HG03196 (cell line): ENCODE measurements at regions not wholly inside any gene's neighbourhood (a gene's known extent, or its start where the extent isn't known, plus 50 kb on each side); places are given as distances from the start of the nearest gene placed in this dataset.

Experiments used
- ATAC-seq: cut with Tn5 transposase; IDR thresholded peaks from one replicate; pipeline ENCODE4 v1.9.1; 2021; ENCODE audit not compliant: unreplicated experiment

DNA sequence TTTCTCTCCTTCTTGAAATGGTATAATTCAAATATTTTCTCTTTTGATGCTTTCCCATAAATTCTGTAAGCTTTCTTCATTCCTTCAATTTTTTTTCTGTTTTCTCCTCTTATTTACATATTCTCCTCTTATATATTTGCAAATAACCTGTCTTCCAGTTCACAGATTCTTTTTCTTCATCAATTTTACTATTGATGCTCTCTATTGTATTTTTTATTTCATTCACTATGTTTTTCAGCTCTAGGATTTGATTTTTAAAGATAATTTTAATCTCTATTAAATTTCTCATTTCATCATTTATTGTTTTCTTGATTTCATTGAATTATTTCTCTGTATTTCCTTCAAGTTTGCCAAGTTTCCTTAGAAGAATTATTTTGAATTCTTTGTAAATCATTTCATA, 54.0 kb upstream of the PRPS1L1 start:
- no peak for ATAC-seq

DNA sequence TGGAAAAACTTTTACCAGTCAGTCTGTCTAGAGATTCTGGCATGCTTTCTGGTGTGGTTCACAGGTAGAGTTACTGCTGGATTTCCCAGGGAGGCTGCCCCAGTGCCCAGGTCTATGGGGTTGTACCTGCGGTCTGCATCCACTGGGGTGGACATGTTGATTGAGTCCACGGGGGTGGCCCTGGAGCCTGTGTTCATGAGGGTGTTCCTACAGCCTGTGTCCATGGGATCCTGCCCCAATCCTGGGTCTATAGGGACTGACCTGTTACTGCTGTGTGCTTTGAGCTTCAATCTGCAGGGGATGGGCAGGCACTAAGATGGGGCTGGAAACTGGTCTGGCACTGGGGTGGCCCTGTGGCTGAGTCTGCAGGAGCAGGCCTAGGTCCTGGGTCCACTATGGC, 54.5 kb upstream of the PRPS1L1 start:
- no peak for ATAC-seq

DNA sequence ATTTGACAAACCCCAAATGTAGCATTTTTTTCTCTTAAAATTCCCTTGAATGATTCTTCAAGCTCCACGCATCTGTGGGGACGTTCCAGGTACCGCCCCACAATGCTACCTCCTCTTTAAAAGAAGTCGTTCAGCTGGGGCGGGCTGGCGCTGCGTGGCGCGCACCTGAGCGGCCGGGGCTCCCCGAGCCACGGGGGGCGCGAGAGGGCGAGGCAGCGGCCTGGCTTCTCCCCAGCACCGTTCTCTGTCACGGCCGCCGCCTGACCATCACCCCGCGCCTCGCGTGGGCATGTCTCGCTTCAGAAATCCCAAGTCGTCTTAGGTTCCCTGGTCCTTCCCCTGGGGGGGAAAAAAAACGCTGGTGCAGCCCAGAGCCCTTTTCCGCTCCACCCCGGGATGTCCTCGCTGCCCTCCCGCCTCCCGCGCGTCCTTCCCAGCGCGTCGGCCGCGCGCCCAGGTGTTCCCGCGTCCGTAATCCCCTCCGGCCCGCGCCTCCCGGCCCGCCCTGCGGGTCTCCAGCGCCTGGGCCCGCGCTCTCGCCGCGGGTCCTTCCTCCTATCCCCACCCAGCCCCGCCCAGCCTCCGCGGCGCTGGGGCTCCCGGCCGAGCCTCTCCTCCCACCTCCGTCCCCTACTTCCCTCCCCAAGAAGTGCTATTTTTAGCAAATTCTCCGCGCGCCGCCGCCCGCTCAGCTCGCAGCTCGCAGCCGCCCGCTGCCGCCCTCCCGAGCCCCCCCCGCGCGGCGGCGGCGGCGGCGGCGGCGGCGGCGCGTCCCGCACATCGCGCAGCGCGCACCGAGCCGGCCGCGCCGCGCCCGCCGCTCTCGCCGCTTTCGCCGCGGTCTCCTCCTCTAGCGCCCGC, 58.7 kb upstream of the PRPS1L1 start:
- ATAC-seq, result no peak

DNA sequence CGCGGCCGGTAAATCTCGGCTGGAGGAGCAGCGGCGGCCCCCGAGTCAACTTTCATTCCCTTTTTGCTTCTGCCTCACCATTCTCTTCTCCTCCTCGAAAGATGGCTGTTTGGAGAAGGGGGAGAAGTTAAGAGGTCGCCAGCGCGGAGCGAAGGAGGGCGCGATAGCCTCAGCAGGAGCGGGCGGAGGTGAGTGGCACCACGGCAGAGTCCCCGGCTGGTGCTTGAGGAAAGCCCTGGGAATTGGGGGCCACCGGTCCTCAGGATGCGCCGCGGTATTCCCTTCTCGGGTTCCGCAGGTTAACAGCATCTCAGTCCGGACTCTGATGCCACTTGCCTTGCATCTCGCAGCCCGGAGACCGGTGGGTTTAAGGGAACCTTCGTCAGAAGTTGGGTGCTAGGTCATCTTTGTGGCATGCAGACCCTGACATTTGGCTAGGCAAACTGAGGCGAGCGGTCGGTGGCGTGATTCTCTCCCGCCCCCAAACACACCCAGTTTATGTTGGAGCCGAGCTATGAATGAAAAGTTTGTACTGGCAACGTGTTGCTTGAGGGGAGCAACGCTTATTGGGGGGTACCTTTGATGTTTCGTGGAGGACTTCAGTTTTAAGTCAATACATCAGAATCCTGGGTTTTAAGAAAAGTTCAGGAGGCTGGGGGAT, 59.5 kb upstream of the PRPS1L1 start:
- ATAC-seq, result no peak

DNA sequence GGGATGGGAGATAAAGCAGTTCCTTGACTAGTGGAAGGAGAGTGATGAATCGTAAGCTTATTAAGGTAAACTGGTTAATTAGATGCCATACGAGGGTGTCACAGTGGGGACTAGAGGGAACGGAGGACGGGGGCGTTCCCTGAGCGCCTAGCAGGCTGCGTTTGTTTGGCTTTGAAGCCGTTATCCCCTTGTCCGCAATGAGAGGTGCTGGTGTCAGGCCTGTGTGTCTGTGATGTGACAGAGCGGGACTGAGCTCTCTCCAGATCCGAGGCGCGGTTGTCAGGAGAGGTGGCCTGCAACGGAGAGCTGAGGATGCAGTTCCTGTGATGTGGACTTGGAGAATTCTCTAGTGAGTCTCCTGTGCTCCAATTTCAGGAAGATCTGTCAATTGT, 60.0 kb upstream of the PRPS1L1 start:
- ATAC-seq, result no peak

DNA sequence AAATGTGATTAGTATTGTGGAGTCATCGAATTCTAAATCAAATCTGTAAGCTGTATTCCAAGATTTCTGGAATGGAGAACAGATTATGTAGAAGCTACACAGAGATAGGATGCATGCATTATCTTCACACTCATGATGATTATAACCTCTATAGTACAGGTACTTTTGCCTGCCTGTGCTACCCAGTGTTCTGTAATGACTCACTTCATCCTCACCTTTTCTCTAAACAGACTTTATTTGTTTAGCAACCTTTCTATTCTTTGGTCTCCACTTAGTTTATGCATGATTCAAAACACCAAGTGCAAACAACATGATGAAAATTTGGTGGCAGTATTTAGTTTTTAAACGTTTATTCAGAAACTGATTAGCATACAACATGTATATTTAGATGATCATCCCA, 68.4 kb upstream of the PRPS1L1 start:
- no peak for ATAC-seq

DNA sequence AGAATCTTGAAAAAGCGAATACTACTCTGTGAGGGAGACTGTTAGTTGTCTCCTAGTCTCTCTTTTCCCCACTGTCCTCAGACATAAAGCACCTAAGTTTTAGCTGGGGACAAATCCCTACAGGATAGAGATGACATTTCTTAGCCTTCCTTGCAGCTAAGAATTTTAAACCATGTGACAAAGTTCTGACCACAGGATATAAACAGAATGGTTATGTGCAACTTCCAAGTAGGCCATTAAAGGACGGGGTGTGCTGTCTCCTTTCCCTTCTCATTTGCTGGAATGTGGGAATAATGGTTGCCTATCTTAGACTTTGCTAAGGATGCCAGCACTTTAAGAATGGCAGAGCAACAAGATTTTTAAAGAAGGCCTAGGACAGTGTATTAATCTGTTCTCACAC, 74.9 kb upstream of the PRPS1L1 start:
- no peak for ATAC-seq

DNA sequence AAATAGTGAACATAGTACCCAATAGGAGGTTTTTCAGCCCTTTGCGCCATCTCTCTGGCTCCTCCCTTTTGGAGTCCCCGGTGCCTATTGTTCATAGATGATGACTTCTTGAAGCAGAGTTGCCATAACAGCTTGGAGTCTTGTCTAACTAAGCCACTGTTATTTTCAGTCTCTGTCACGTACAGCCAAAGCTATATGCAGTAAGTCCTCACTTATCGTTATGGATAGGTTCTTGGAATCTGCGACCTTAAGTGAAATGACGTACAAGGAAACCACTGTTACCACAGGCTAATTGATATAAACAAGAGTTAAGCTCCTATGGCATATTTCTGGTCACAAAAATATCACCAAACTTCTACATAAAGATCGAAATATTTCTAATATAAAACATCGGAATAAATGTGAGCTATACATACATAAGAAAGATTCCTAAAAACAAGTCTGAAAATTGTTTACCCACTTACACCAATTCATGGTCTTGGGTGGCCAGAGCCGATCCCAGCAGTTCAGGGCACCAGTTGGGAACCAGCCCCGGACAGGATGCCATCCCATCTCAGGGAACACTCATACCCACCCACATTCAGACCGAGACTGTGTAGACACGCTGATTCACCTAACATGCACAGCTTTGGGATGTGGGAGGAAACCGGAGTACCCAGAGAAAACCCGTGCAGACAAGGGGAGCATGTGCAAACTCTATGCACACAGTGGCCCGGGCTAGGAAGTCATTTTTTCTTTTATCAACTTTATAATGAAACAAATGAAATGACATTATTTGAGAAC, 76.0 kb upstream of the PRPS1L1 start:
- ATAC-seq, result no peak

DNA sequence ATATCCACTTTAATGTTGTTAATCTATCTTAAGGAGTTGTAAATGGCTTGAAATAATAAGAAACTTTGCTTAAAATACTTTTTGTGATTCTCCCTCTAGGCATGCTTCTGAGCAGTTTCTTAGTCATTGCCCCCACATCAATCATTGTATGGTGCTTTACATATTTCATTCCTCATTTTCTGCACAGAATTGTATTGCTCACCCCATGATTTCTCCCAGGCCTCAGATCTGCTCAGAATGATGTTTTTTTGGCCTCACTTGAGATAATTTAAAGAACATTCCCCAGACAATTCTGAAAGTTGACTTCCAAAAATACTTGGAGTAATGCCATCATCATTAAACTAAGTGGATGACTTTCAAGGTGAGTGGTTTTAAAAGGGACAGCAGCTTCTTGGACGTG, 82.1 kb upstream of the PRPS1L1 start:
- no peak for ATAC-seq

DNA sequence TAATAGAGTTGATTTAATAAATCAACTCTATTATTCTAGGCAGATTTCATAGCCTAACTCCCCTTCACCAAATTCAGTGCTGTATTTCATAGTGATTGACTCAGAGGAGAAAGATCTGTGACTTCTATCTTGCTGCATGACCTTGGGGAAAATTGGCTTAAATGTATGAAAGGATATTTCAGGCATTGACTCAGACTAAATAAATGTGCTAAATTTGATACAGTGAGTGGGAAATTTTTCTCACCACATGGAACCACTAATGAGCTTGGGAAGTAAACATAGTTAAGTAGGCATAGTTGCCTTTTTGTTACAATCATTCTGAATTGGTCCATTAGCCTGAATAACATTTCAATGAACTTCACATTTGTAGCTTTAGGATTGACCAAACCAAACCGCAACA, 89.0 kb upstream of the PRPS1L1 start:
- ATAC-seq, result no peak

DNA sequence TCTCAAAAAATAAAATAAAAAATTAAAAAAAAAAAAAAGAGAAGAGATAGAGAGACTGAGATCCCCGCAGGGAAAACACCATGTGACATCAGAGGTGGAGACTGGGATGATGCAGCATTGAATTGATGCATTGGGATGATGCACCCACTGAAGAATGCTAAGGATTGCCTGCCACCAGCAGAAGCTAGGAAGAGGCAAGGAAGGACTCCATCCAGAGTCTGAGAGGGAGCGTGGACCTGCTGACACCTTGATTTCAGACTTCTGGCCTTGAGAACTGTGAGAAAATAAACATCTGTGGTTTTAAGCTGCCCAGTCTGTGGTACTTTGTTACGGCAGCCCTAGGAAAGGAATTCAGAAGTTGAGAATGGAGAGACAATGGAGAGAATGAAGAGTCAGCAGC, 89.8 kb upstream of the PRPS1L1 start:
- no peak for ATAC-seq

DNA sequence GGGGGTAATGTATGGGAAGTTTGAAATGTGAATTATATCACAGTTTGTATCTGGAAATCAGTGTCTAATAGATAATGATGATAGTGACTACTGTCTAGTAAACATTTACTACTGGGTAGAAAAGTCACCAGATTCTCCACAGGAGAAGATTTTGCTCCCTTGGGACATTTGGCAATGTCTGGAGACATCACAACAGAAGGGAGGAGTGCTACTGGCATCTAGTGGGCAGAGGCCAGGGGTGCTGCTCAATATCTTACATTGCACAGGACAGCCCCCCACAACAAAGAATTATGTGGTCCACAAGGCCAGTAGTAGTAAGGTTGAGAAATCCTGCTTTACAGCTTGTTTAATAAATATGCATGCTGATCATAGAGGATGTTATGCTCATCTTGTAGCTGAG, 92.3 kb upstream of the PRPS1L1 start:
- ATAC-seq, result no peak

DNA sequence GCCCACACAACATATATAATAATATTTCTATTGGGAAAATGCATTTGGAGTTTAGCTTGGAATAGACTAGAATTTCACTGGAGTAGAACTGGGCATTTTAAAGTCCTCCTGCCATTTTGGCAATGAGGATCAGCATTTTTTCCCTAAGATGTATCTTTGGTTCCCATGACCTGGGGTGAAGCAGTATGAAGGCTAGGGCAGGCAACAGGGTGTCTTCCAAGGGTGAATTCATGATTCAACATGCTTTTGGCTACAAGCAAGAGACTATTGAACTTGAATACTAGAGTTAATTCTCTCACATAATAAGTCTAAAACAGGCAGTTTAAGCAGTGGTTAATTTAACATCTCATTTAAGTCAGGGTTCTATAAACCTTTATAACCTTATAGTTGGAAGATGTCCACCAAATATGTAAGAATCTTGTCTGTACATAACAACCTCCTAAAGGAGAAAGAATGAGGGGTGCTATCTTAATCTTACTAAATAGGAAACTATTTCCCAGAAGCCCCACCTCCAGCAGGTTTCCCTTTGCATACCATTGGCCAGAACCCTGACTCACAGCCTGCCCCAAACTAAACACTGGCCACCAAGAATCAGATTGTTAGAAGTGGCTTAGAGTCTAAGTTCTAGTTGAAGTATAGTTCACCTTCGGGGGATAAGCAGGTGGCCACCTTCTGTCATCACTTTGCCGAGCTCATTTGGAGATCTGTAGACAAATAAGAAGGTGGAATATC, 96.0 kb upstream of the PRPS1L1 start:
- ATAC-seq, result no peak

DNA sequence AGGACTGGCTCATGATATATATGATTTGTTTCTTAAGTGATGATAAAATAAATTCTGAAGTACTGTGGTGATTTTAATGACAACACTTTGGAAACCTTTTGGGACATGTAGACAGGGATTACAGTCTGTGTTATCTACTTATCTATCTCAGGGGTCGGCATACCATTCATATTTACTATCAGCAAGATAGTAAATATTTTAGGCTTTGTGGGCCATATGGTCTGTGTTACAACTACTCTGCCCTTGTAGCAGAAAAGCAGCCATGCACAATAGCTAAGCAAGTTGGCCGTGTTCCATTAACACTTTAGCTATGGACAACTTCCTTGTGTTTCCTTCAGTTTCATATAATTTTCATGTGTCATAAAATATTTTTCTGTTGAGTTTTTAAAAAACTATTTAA, 97.8 kb upstream of the PRPS1L1 start:
- ATAC-seq, result no peak

DNA sequence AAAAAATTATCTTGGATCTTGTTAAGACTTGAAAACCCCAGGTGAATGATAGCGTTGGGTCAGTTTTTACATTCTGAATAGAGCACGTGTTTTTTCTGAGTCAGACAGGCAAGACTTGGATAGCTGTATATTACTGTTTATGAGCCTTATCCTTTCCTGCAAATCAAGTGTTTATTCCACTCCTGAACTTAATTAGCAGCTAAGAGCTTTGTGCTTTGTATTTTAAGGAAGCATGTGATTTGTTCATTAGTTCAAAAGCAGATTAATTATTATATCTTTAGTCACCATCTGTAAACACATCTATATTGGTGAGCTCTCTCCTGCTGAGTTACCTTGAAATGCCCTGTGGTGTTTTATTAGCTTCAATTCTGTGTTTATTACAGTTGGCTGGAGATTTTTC, 98.6 kb upstream of the PRPS1L1 start:
- no peak for ATAC-seq

DNA sequence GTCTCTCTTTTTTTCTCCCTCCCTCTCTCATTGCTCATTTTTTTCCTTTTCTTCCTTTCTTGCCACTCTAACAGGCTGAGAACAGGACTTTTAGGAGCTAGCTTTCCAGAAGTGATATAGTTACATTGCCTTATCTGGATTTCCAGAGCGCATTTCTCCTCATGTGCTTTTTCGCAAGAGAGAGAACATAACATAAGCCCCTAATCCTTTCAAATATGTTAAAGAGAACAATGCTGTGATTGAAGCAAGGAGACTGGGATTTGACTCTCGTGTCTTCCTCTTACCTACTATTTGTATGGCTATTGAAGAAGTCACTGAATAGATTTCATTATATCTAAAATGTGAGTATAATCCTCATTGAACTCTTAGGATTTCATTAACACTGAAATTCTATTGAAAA, 101.2 kb upstream of the PRPS1L1 start:
- no peak for ATAC-seq

DNA sequence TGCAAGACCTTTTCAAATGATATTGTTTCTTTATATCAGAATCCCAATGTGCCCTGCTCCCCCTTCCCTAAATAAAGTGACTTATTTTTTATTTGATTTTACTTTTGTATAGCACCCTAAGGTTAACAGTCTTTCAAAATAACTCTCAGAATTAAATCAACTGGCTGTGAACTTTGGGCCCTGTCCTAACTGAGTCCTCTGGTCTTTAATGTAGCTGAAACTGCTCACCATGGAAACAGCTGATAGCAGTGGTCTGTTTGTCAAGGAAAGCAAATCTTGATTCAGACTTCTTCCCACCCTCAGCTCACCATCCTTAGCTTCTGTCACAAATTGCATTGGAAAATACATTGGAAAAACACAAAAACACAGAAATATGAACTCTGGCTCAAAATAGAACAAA, 105.2 kb upstream of the PRPS1L1 start:
- no peak for ATAC-seq

DNA sequence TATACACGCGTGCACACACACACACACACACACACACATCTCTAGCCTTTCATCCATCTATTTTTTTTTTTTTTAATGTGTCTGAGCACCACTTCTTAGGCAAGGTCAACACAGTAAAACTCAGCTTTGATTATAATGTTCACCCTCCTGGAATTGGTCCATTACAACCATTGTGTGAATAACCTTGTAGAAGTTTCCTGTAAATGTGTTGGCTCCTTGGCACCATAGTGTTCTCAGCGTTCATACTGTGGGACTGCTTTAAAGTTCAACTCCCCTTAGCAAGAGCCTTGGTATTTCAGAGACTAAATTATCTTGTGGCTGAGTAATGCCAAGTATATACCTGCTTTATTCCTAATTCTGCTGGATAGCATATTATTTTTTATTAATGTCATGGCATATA, 106.3 kb upstream of the PRPS1L1 start:
- no peak for ATAC-seq

DNA sequence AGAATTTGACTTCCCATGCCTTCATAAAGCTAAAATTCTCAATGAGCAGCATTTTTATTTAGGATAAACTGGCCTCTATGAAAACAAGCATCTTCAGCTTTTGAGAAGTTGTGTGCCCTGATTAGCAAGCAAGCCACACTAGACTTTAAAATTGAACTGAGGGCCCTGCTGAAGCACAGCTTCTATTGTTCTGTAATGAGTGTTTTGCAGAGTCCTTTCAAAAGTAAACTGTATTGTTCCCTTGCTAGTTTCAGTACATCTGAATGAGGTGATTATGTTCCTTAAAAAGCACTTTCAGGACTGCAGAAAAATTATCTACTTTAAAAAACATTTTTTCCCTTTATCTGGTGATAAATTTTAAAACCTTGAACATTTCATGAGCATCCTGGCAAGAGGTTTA, 113.3 kb upstream of the PRPS1L1 start:
- ATAC-seq, result no peak

DNA sequence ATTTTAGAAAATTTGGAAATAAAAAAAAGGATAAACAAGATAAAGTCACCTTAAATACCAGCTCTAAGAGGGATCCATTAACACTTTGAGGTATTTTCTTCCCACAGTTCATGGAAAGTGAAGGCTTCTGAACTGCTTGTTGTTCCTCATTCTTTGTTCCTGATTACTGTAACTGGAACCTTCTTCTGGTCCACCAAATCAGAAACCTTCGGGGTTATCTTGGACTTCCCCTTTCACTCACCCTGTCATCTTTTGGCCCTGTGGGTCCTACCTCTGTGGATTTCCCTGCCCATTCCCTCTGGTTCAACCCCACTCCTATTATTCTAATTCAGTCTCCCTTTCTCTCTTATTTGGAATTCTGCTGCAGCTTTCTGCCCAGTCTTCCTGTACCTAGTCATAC, 116.5 kb upstream of the PRPS1L1 start:
- no peak for ATAC-seq

DNA sequence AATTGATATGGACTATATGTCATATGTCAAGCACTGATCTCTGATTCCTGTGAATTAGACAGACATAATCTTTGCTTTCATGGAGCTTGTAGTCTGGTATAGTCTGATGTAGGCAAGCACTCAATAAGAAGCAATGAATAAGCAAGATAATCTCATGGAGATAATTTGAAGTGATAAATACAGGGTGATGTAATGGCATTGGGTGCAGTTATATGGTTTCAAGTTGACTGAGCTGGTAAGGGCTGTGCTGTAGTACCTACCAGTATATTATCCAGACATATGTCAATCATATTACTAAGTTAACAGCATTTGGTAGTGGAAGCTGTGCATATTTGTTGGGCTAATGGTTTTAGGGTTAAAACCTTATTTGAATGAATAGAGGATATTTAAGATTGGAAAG, 117.5 kb upstream of the PRPS1L1 start:
- no peak for ATAC-seq
